ENCODE measurements at regions not wholly inside any gene's neighbourhood (a gene's known extent, or its start where the extent isn't known, plus 50 kb on each side); places are given as distances from the start of the nearest gene placed in this dataset.

GRCh38 chr1:104791030-104791429 lies 1041.3 kb downstream of the AMY1C start:
- no peaks in the 10 kb centered on the region for H3K4me1 ChIP-seq (ENCODE audit: control insufficient read depth in 1 of 2, low read depth in 2 of 2)
- no peak overlapping the region for H3K4me3 ChIP-seq
- no peak overlapping the region for H3K27ac ChIP-seq
- TF ChIP-seq CTCF (IDR thresholded peaks at IDR 0.05) = no peak
- ATAC-seq (ENCODE audit: insufficient number of reproducible peaks, low FRiP score, low read depth) (no peak), DNase-seq (ENCODE audit: low spot score) (no peak)
- no peaks in the 10 kb centered on the region for H3K9me3 ChIP-seq
- no peaks in the 10 kb centered on the region for H3K27me3 ChIP-seq (replicated peaks; ENCODE audit: insufficient read depth)
- H3K36me3 ChIP-seq = no peaks in the 10 kb centered on the region

GRCh38 chr1:104794035-104794434 lies 1044.3 kb downstream of the AMY1C start:
- no peaks in the 10 kb centered on the region for H3K27me3 ChIP-seq (replicated peaks; ENCODE audit: insufficient read depth)
- no peak for DNase-seq (ENCODE audit: low spot score)
- H3K27ac ChIP-seq = no peak overlapping the region
- H3K4me3 ChIP-seq = no peak overlapping the region
- H3K36me3 ChIP-seq = no peaks in the 10 kb centered on the region
- no peaks in the 10 kb centered on the region for H3K9me3 ChIP-seq
- H3K4me1 ChIP-seq (ENCODE audit: control insufficient read depth in 1 of 2, low read depth in 2 of 2) = no peaks in the 10 kb centered on the region
- no peak for ATAC-seq (ENCODE audit: insufficient number of reproducible peaks, low FRiP score, low read depth)
- no peak for TF ChIP-seq CTCF (IDR thresholded peaks at IDR 0.05)

GRCh38 chr1:104795931-104796330 lies 1046.2 kb downstream of the AMY1C start:
- DNase-seq (ENCODE audit: low spot score) (no peak), ATAC-seq (ENCODE audit: insufficient number of reproducible peaks, low FRiP score, low read depth) (no peak)
- TF ChIP-seq CTCF (IDR thresholded peaks at IDR 0.05) = no peak
- Histone ChIP-seq H3K27me3 (replicated peaks; ENCODE audit: insufficient read depth) (no peaks in the 10 kb centered on the region), H3K4me3 (no peak overlapping the region), H3K4me1 (ENCODE audit: control insufficient read depth in 1 of 2, low read depth in 2 of 2) (no peaks in the 10 kb centered on the region), H3K27ac (no peak overlapping the region), H3K36me3 (no peaks in the 10 kb centered on the region), H3K9me3 (no peaks in the 10 kb centered on the region)

- Histone ChIP-seq H3K4me3 (no peak overlapping the region), H3K36me3 (no peaks in the 10 kb centered on the region), H3K27ac (no peak overlapping the region), H3K4me1 (ENCODE audit: control insufficient read depth in 1 of 2, low read depth in 2 of 2) (no peaks in the 10 kb centered on the region), H3K27me3 (replicated peaks; ENCODE audit: insufficient read depth) (no peaks in the 10 kb centered on the region), H3K9me3 (no peaks in the 10 kb centered on the region)
- DNase-seq (ENCODE audit: low spot score) (no peak), ATAC-seq (ENCODE audit: insufficient number of reproducible peaks, low FRiP score, low read depth) (no peak)
- no peak for TF ChIP-seq CTCF (IDR thresholded peaks at IDR 0.05)
These were observed 1048.3 kb downstream of the AMY1C start for GRCh38 chr1:104797982-104798381.

DNA sequence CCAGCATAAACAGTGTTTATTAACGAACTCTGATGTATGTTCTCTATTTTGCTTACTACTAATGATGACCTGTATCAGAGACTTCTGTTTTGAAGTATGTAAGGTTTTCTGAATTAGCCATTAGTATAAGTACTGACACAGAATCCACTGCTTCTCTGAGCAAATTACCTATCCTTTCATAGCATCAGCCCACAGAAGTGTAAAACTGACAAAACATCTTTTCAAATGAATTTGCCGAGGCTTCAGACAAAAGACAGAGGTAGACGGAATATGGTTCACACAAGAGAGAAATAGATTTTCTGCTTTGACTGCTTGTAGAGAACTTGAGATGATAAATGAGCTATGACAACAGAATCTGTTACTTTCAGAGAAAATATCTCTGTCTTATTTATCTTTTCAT lies 1051.6 kb downstream of the AMY1C start:
- no peak for TF ChIP-seq CTCF (IDR thresholded peaks at IDR 0.05)
- ATAC-seq (ENCODE audit: insufficient number of reproducible peaks, low FRiP score, low read depth) (no peak), DNase-seq (ENCODE audit: low spot score) (no peak)
- Histone ChIP-seq H3K36me3 (no peaks in the 10 kb centered on the region), H3K27ac (no peak overlapping the region), H3K4me3 (no peak overlapping the region), H3K27me3 (replicated peaks; ENCODE audit: insufficient read depth) (no peaks in the 10 kb centered on the region), H3K4me1 (ENCODE audit: control insufficient read depth in 1 of 2, low read depth in 2 of 2) (no peaks in the 10 kb centered on the region), H3K9me3 (no peaks in the 10 kb centered on the region)

All from thoracic aorta (tissue), 2 donors.